Nephron (organoid): ENCODE measurements at regions not wholly inside any gene's neighbourhood (a gene's known extent, or its start where the extent isn't known, plus 50 kb on each side); places are given as distances from the start of the nearest gene placed in this dataset.

Source experiments
- H3K27ac Mint-ChIP-seq, 3 experiments: 2 replicates each; pipeline ENCODE4 v1.8.0; 2020; ENCODE audit warnings: mixed read lengths in 3 of 3, mild to moderate bottlenecking in 2 of 3, moderate library complexity in 1 of 3
- H3K27me3 Mint-ChIP-seq: 2 replicates; pipeline ENCODE4 v1.8.0; 2021; ENCODE audit warnings: low read depth, mild to moderate bottlenecking, moderate library complexity, mixed read lengths
- H3K36me3 Mint-ChIP-seq: 2 replicates; pipeline ENCODE4 v1.8.0; 2020; ENCODE audit warnings: low read depth, mixed read lengths
- H3K4me1 Mint-ChIP-seq: 2 replicates; pipeline ENCODE4 v1.8.0; 2020; ENCODE audit warnings: mixed read lengths
- H3K4me3 Mint-ChIP-seq, 3 experiments: 2 replicates each; pipeline ENCODE4 v1.8.0; 2020; ENCODE audit warnings: mild to moderate bottlenecking in 3 of 3, mixed read lengths in 3 of 3, moderate library complexity in 2 of 3
- H3K9me3 Mint-ChIP-seq: 2 replicates; pipeline ENCODE4 v1.8.0; 2020; ENCODE audit warnings: mixed read lengths
- TF ChIP-seq, protein P1 (sequence below), 3 experiments: fragments of 200-600 bp; sonication (generic); IDR thresholded peaks; one replicate each; pipeline ENCODE4 v1.5.0; 2021; ENCODE audit warnings: antibody characterized with exemption in 3 of 3; ENCODE audit not compliant: unreplicated experiment in 3 of 3

DNA sequence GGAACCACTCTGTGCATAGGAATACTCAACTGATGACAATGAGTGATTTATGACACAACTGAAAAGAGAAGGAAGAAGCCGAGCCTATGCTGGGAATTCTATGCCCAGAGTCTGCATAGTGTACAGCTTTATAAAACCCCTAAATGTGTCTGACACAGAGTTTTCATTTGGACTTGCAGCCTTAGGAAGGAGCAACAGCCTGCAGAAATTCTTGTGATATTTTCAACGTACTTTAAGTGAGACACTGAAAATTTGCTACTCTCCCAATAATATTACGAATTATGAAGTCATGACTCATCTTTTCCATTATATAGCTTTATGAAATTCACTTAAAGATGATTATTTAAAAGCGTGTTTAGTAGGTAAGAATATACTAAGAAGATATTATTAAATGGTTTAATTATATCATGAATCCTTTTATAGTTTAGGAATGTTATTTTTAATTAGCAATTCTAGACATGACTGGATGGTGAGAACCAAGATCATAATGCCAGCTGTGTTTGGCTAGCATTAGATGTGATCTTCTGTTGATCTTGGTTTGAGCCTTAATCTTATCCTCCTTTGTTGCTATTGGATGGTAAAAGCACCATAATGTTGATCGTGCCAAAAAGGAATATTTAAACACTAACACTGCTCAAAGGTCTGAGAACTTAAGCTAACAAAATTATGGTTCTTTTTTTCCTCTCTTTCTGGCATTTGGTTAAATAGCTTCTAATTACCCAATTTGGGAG lies 785.1 kb upstream of the ADGRL4 start:
- Mint-ChIP-seq H3K36me3 (no peaks in the 10 kb centered on the region), H3K27ac (no peak overlapping the region), H3K4me3 (no peak overlapping the region), H3K27me3 (no peaks in the 10 kb centered on the region), H3K4me1 (no peaks in the 10 kb centered on the region), H3K9me3 (peaks cover 16% of the 10 kb centered on the region)
- TF ChIP-seq, protein P1, sequence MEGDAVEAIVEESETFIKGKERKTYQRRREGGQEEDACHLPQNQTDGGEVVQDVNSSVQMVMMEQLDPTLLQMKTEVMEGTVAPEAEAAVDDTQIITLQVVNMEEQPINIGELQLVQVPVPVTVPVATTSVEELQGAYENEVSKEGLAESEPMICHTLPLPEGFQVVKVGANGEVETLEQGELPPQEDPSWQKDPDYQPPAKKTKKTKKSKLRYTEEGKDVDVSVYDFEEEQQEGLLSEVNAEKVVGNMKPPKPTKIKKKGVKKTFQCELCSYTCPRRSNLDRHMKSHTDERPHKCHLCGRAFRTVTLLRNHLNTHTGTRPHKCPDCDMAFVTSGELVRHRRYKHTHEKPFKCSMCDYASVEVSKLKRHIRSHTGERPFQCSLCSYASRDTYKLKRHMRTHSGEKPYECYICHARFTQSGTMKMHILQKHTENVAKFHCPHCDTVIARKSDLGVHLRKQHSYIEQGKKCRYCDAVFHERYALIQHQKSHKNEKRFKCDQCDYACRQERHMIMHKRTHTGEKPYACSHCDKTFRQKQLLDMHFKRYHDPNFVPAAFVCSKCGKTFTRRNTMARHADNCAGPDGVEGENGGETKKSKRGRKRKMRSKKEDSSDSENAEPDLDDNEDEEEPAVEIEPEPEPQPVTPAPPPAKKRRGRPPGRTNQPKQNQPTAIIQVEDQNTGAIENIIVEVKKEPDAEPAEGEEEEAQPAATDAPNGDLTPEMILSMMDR (IDR thresholded peaks at IDR 0.05; ENCODE audit: unreplicated experiment in 3 of 3): no peak

- Mint-ChIP-seq H3K36me3 (no peaks in the 10 kb centered on the region), H3K4me3 (no peak overlapping the region), H3K9me3 (peaks cover 14% of the 10 kb centered on the region), H3K4me1 (no peaks in the 10 kb centered on the region), H3K27me3 (no peaks in the 10 kb centered on the region), H3K27ac (no peak overlapping the region)
- TF ChIP-seq, protein P1 (IDR thresholded peaks at IDR 0.05; ENCODE audit: unreplicated experiment in 3 of 3): no peak
These were observed 784.4 kb upstream of the ADGRL4 start for GRCh38 chr1:79790950-79791349.

- no peaks in the 10 kb centered on the region for H3K36me3 Mint-ChIP-seq
- no peaks in the 10 kb centered on the region for H3K9me3 Mint-ChIP-seq
- H3K4me1 Mint-ChIP-seq: no peaks in the 10 kb centered on the region
- H3K27ac Mint-ChIP-seq: no peak overlapping the region
- H3K4me3 Mint-ChIP-seq: no peak overlapping the region
- TF ChIP-seq, protein P1 (IDR thresholded peaks at IDR 0.05; ENCODE audit: unreplicated experiment in 3 of 3): no peak
- H3K27me3 Mint-ChIP-seq: no peaks in the 10 kb centered on the region
These were observed 781.1 kb upstream of the ADGRL4 start for GRCh38 chr1:79787631-79788030.

DNA sequence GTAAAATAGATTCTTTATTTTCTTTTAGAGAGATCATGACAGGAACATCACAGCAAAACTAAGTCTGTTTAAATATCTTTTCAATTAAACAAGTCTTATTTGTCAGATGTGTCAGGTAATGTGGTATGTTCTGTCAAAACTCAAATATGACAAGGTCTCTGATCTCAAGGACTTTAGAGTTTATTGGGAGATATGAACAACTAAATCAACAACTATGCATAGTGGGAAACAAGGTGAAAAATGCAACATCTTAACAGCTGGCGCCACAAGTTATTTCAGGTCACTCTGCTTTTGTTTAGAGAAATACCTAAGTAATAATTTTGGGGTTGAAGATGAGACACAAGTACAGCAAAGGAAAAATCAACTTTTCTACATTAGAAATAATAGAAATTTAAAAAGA lies 779.4 kb upstream of the ADGRL4 start:
- H3K27ac Mint-ChIP-seq: no peak overlapping the region
- H3K36me3 Mint-ChIP-seq: no peaks in the 10 kb centered on the region

GRCh38 chr1:79785561-79785960 lies 779.0 kb upstream of the ADGRL4 start:
- H3K36me3 Mint-ChIP-seq: no peaks in the 10 kb centered on the region
- no peaks in the 10 kb centered on the region for H3K27me3 Mint-ChIP-seq
- TF ChIP-seq, protein P1 (IDR thresholded peaks at IDR 0.05; ENCODE audit: unreplicated experiment in 3 of 3): no peak
- H3K4me1 Mint-ChIP-seq: no peaks in the 10 kb centered on the region
- no peak overlapping the region for H3K27ac Mint-ChIP-seq
- H3K4me3 Mint-ChIP-seq: no peak overlapping the region
- no peaks in the 10 kb centered on the region for H3K9me3 Mint-ChIP-seq

More for the DNA sequence above, 779.4 kb upstream of the ADGRL4 start:
- TF ChIP-seq, protein P1 (IDR thresholded peaks at IDR 0.05; ENCODE audit: unreplicated experiment in 3 of 3): no peak
- no peaks in the 10 kb centered on the region for H3K27me3 Mint-ChIP-seq
- no peaks in the 10 kb centered on the region for H3K9me3 Mint-ChIP-seq
- no peaks in the 10 kb centered on the region for H3K4me1 Mint-ChIP-seq
- no peak overlapping the region for H3K4me3 Mint-ChIP-seq

GRCh38 chr1:79781261-79781660 lies 774.7 kb upstream of the ADGRL4 start:
- H3K9me3 Mint-ChIP-seq: no peaks in the 10 kb centered on the region
- H3K4me1 Mint-ChIP-seq: no peaks in the 10 kb centered on the region
- no peak overlapping the region for H3K4me3 Mint-ChIP-seq
- TF ChIP-seq, protein P1 (IDR thresholded peaks at IDR 0.05; ENCODE audit: unreplicated experiment in 3 of 3): no peak
- H3K36me3 Mint-ChIP-seq: no peaks in the 10 kb centered on the region
- H3K27me3 Mint-ChIP-seq: no peaks in the 10 kb centered on the region
- H3K27ac Mint-ChIP-seq: no peak overlapping the region
